IMR-90 (cell line): ENCODE measurements at regions not wholly inside any gene's neighbourhood (a gene's known extent, or its start where the extent isn't known, plus 50 kb on each side); places are given as distances from the start of the nearest gene placed in this dataset.

Source experiments
- ATAC-seq: fragments of 200-7000 bp; cut with Tn5 transposase; 2 replicates; pipeline ENCODE4 v1.9.1; 2020; ENCODE audit warnings: low read depth, mild to moderate bottlenecking, moderate library complexity
- BruUV-seq: library from RNA; stranded (reverse); fragments of 400-500 nt; replicated peaks from 2 replicates; lab custom pipeline; 2021; lab: Mats Ljungman, UMichigan
- CTCF ChIA-PET: fragments of 300-600 bp; formaldehyde crosslinking; extraction: SDS; loops from one replicate; lab custom pipeline; 2021; ENCODE audit warnings: antibody characterized with exemption; lab: Yijun Ruan, JAX
- POLR2A ChIA-PET: fragments of 300-600 bp; sonication (Branson Sonifier 250); formaldehyde crosslinking; loops from one replicate; lab custom pipeline; 2022; ENCODE audit warnings: antibody characterized with exemption; ENCODE audit not compliant: unreplicated experiment; lab: Charles Lee
- DNase-seq: peaks from one replicate; pipeline ENCODE4 v3.0.0; 2013
- H2AFZ ChIP-seq: replicated peaks from 2 replicates; pipeline ENCODE3; 2013; ENCODE audit warnings: low read length, mild to moderate bottlenecking; ENCODE audit not compliant: poor library complexity
- H2AK5ac ChIP-seq: 2 replicates; pipeline ENCODE4 v1.6.1; 2013; ENCODE audit warnings: low read depth, low read length, inconsistent platforms
- H2AK9ac ChIP-seq: replicated peaks from 2 replicates; pipeline ENCODE3; 2013; ENCODE audit warnings: mild to moderate bottlenecking, low read depth, low read length, moderate library complexity; ENCODE audit not compliant: poor library complexity
- H2BK120ac ChIP-seq: 2 replicates; pipeline ENCODE4 v1.6.1; 2013; ENCODE audit warnings: low read depth, low read length, inconsistent platforms
- H2BK15ac ChIP-seq: 3 replicates; pipeline ENCODE4 v1.6.1; 2013; ENCODE audit warnings: low read depth, low read length, inconsistent platforms
- H2BK20ac ChIP-seq: 2 replicates; pipeline ENCODE4 v1.6.1; 2013; ENCODE audit warnings: low read depth, mild to moderate bottlenecking, inconsistent platforms, low read length, moderate library complexity
- H2BK5ac ChIP-seq: 2 replicates; pipeline ENCODE4 v1.6.1; 2013; ENCODE audit warnings: mild to moderate bottlenecking, low read depth, low read length, inconsistent platforms; ENCODE audit not compliant: poor library complexity, severe bottlenecking
- H3K14ac ChIP-seq: replicated peaks from 2 replicates; pipeline ENCODE4 v1.6.1; 2013; ENCODE audit warnings: low read depth, low read length, inconsistent platforms
- H3K18ac ChIP-seq: 2 replicates; pipeline ENCODE4 v1.6.1; 2013; ENCODE audit warnings: low read depth, low read length, control low read depth
- H3K23ac ChIP-seq: 2 replicates; pipeline ENCODE4 v1.6.1; 2013; ENCODE audit warnings: low read depth, low read length, inconsistent platforms
- H3K27ac ChIP-seq: 2 replicates; pipeline ENCODE4 v1.5.1; 2013; ENCODE audit warnings: mild to moderate bottlenecking, control low read depth, low read length; ENCODE audit not compliant: insufficient read depth
- H3K27me3 ChIP-seq: 2 replicates; pipeline ENCODE4 v1.6.1; 2013; ENCODE audit warnings: low read length; ENCODE audit not compliant: control insufficient read depth, insufficient read depth
- H3K36me3 ChIP-seq: 2 replicates; pipeline ENCODE4 v1.6.1; 2013; ENCODE audit warnings: low read length, mixed read lengths; ENCODE audit not compliant: control insufficient read depth, insufficient read depth
- H3K4ac ChIP-seq: 2 replicates; pipeline ENCODE4 v1.6.1; 2013; ENCODE audit warnings: low read depth, low read length, inconsistent platforms
- H3K4me1 ChIP-seq: 2 replicates; pipeline ENCODE4 v1.6.1; 2013; ENCODE audit warnings: low read length, mixed read lengths; ENCODE audit not compliant: control insufficient read depth, insufficient read depth
- H3K4me2 ChIP-seq: 2 replicates; pipeline ENCODE4 v1.6.1; 2013; ENCODE audit warnings: low read depth, mild to moderate bottlenecking, control low read depth, low read length, moderate library complexity
- H3K4me3 ChIP-seq: 2 replicates; pipeline ENCODE4 v1.5.1; 2013; ENCODE audit warnings: low read depth, mild to moderate bottlenecking, control low read depth, low read length, moderate library complexity; ENCODE audit not compliant: insufficient read depth
- H3K56ac ChIP-seq: 2 replicates; pipeline ENCODE4 v1.6.1; 2013; ENCODE audit warnings: low read length, inconsistent platforms; ENCODE audit not compliant: insufficient read depth; ENCODE audit errors: extremely low read depth
- H3K79me1 ChIP-seq, 2 experiments: 2 replicates each; pipeline ENCODE4 v1.6.1; 2013; ENCODE audit warnings: low read length in 2 of 2, inconsistent platforms in 1 of 2, low read depth in 1 of 2
- H3K9ac ChIP-seq: 2 replicates; pipeline ENCODE4 v1.6.1; 2013; ENCODE audit warnings: low read depth, low read length, control low read depth
- H3K9me1 ChIP-seq: 2 replicates; pipeline ENCODE4 v1.6.1; 2013; ENCODE audit warnings: low read length, inconsistent platforms; ENCODE audit not compliant: insufficient read depth
- H3K9me3 ChIP-seq: 2 replicates; pipeline ENCODE4 v1.6.1; 2013; ENCODE audit warnings: low read length; ENCODE audit not compliant: control insufficient read depth, insufficient read depth
- H4K20me1 ChIP-seq: 2 replicates; pipeline ENCODE4 v1.6.1; 2013; ENCODE audit warnings: low read length, inconsistent platforms; ENCODE audit not compliant: insufficient read depth
- H4K5ac ChIP-seq: 2 replicates; pipeline ENCODE4 v1.6.1; 2013; ENCODE audit warnings: mild to moderate bottlenecking, low read depth, low read length, control low read depth
- H4K8ac ChIP-seq, 2 experiments: 2 replicates each; pipeline ENCODE4 v1.6.1; 2013; ENCODE audit warnings: low read depth in 2 of 2, low read length in 2 of 2, control low read depth in 1 of 2, inconsistent platforms in 1 of 2
- H4K91ac ChIP-seq: 2 replicates; pipeline ENCODE4 v1.6.1; 2013; ENCODE audit warnings: low read depth, low read length, inconsistent platforms; ENCODE audit not compliant: insufficient read depth
- BHLHE40 ChIP-seq: fragments of 150-350 bp; IDR thresholded peaks from 2 replicates; pipeline ENCODE4 v1.6.1; 2016; ENCODE audit warnings: mild to moderate bottlenecking, low read depth, low read length
- CEBPB ChIP-seq: IDR thresholded peaks from 2 replicates; pipeline ENCODE4 v1.6.1; 2012; ENCODE audit warnings: low read depth, low read length, improper control_type of control experiment
- CTCF ChIP-seq: conservative IDR thresholded peaks from 2 replicates; pipeline ENCODE4 v1.5.1; 2012; ENCODE audit warnings: mild to moderate bottlenecking, low read depth, low read length, improper control_type of control experiment
- ELK1 ChIP-seq: fragments of 150-350 bp; IDR thresholded peaks from 2 replicates; pipeline ENCODE4 v1.6.1; 2016; ENCODE audit warnings: low read depth, mild to moderate bottlenecking, low read length, moderate library complexity, borderline replicate concordance
- FOS ChIP-seq: fragments of 150-350 bp; IDR thresholded peaks from 2 replicates; pipeline ENCODE4 v1.6.1; 2016; ENCODE audit warnings: low read depth, low read length
- MAZ ChIP-seq: IDR thresholded peaks from 2 replicates; pipeline ENCODE4 v1.6.1; 2012; ENCODE audit warnings: low read depth, mild to moderate bottlenecking, low read length, improper control_type of control experiment, moderate library complexity, borderline replicate concordance
- MXI1 ChIP-seq: IDR thresholded peaks from 2 replicates; pipeline ENCODE4 v1.6.1; 2012; ENCODE audit warnings: low read depth, mild to moderate bottlenecking, low read length, moderate library complexity, borderline replicate concordance
- RAD21 ChIP-seq: IDR thresholded peaks from 2 replicates; pipeline ENCODE4 v1.6.1; 2012; ENCODE audit warnings: low read length, improper control_type of control experiment
- RCOR1 ChIP-seq: IDR thresholded peaks from 2 replicates; pipeline ENCODE4 v1.6.1; 2012; ENCODE audit warnings: mild to moderate bottlenecking, low read length, improper control_type of control experiment; ENCODE audit not compliant: insufficient replicate concordance
- RFX5 ChIP-seq: IDR thresholded peaks from 2 replicates; pipeline ENCODE4 v1.8.0; 2012; ENCODE audit warnings: low read depth, mild to moderate bottlenecking, low read length, moderate library complexity
- SMC3 ChIP-seq: fragments of 150-350 bp; IDR thresholded peaks from 2 replicates; pipeline ENCODE4 v1.6.1; 2016; ENCODE audit warnings: low read depth, mild to moderate bottlenecking, antibody characterized with exemption, low read length, moderate library complexity
- WGBS, 2 experiments: methylation state at CpG; one replicate each; pipeline versions ENCODE4 v1.1.5 to v1.1.7; 2013; ENCODE audit warnings: missing lambda C conversion rate in 2 of 2; ENCODE audit not compliant: insufficient read length in 1 of 2; ENCODE audit errors: extremely low coverage in 2 of 2; 5-methylcytosine and 5-hydroxymethylcytosine counted together
- dilution Hi-C: fragments of 300-500 bp; cut with HindIII; formaldehyde crosslinking; loops from one replicate; pipeline ENCODE4 v1.14.3; 2018; ENCODE audit warnings: low sequenced_read_pairs; ENCODE audit not compliant: unreplicated experiment
- in situ Hi-C: fragments of 300-500 bp; cut with MboI; formaldehyde crosslinking; loops from 3 replicates; pipeline ENCODE4 v1.14.3; 2019; ENCODE audit warnings: low sequenced_read_pairs, inconsistent platforms, mixed read lengths
- intact Hi-C: fragments of 100-400 bp; cut with micrococcal nuclease; formaldehyde crosslinking; loops from 2 replicates; pipeline ENCODE4 v1.10.0; 2022

GRCh38 chr11:62025487-62026105 is 58.2 kb upstream of the FTH1 start:
- Histone ChIP-seq H2BK15ac (peak overlapping the region; percentile 17; the same call in 1 of the 3 replicates), H3K9me1 (no peaks in the 10 kb centered on the region), H3K27ac (peak overlapping the region; percentile 62), H3K4me1 (peaks cover 6% of the 10 kb centered on the region; the same call in 1 of the 2 replicates), H2BK120ac (peak overlapping the region; percentile 22; the same call in 1 of the 2 replicates), H2AK9ac (no peak overlapping the region), H3K27me3 (peaks cover 2% of the 10 kb centered on the region; the same call in 1 of the 2 replicates), H4K20me1 (no peaks in the 10 kb centered on the region), H4K91ac (peak overlapping the region; percentile 65), H3K14ac (no peak overlapping the region), H4K5ac (peak overlapping the region; percentile 79), H3K4me3 (no peak overlapping the region), H4K8ac (peak overlapping the region in 1 of 2 experiments; percentile 7; a peak in 1 of 4 replicates), H3K79me1 (no peaks in the 10 kb centered on the region), H3K36me3 (no peaks in the 10 kb centered on the region), H3K18ac (peak overlapping the region; percentile 77), H3K23ac (peak overlapping the region; percentile 51; the same call in 1 of the 2 replicates), H3K4ac (peak overlapping the region; percentile 24; the same call in 1 of the 2 replicates), H2BK20ac (peak overlapping the region; percentile 2; the same call in 1 of the 2 replicates), H2BK5ac (no peak overlapping the region), H3K56ac (no peak overlapping the region), H3K9ac (peak overlapping the region; percentile 42; the same call in 1 of the 2 replicates), H3K9me3 (peaks cover 14% of the 10 kb centered on the region), H2AFZ (peak overlapping the region; percentile 0), H3K4me2 (peak overlapping the region; percentile 67), H2AK5ac (peak overlapping the region; percentile 59; the same call in 1 of the 2 replicates)
- intact Hi-C loops: loop anchor here (1.0 kb wide), 1 partner anchor 58 kb away; the partner anchor contains the start of gene FTH1
- no peak for TF ChIP-seq RFX5
- TF ChIP-seq CEBPB: peak; percentile 93
- TF ChIP-seq MXI1: peak; percentile 35; the same call in 1 of the 2 replicates
- TF ChIP-seq RCOR1: no peak
- no peak for TF ChIP-seq SMC3
- no peak for TF ChIP-seq ELK1
- TF ChIP-seq FOS: peak; percentile 62; the same call in 1 of the 2 replicates
- TF ChIP-seq MAZ: no peak
- TF ChIP-seq RAD21: no peak
- peak; percentile 76 for TF ChIP-seq BHLHE40
- no peak for TF ChIP-seq CTCF
- POLR2A ChIA-PET: no interaction called here
- 56% methylated on average over 8 of the region's 13 CpGs; no CpG with 5 or more reads in 1 of the 2 experiments for WGBS, 2 experiments
- peak; percentile 94 for ATAC-seq
- no TSS peak for BruUV-seq
- CTCF ChIA-PET: interaction anchor here (0.6 kb wide), 1 partner anchor 291 kb away, joined by 3 read pairs; no protein-coding TSS in a partner anchor
- peak; percentile 91 for DNase-seq
- dilution Hi-C loops: no loop called here
- in situ Hi-C loops: loop anchor here (10.0 kb wide), 1 partner anchor 61 kb away; the partner anchor contains the start of gene FTH1
